Loucy (cell line): ENCODE measurements at regions not wholly inside any gene's neighbourhood (a gene's known extent, or its start where the extent isn't known, plus 50 kb on each side); places are given as distances from the start of the nearest gene placed in this dataset.

Source experiments
- H2AFZ ChIP-seq: fragments of 200-600 bp; sonication (generic); 2 replicates; pipeline ENCODE4 v1.6.0; 2016; ENCODE audit warnings: antibody characterized with exemption, mild to moderate bottlenecking, low read length, moderate library complexity
- H3F3A ChIP-seq: fragments of 200-600 bp; 2 replicates; pipeline ENCODE4 v1.6.0; 2016; ENCODE audit warnings: antibody characterized with exemption, low read depth, mild to moderate bottlenecking
- H3K27me3 ChIP-seq: fragments of 200-600 bp; sonication (generic); 2 replicates; pipeline ENCODE4 v1.6.1; 2014; ENCODE audit warnings: low read length, mild to moderate bottlenecking; ENCODE audit not compliant: insufficient read depth, poor library complexity, severe bottlenecking
- H3K36me3 ChIP-seq: fragments of 200-600 bp; sonication (generic); 2 replicates; pipeline ENCODE4 v1.6.1; 2016; ENCODE audit warnings: low read length; ENCODE audit not compliant: insufficient read depth
- H3K4me1 ChIP-seq: fragments of 200-600 bp; sonication (generic); 2 replicates; pipeline ENCODE4 v1.5.1; 2014; ENCODE audit warnings: low read length, mild to moderate bottlenecking; ENCODE audit not compliant: insufficient read depth, poor library complexity, severe bottlenecking
- H3K4me2 ChIP-seq: fragments of 200-600 bp; sonication (generic); 2 replicates; pipeline ENCODE4 v1.6.0; 2014; ENCODE audit warnings: antibody characterized with exemption, low read length, low read depth, mild to moderate bottlenecking; ENCODE audit not compliant: poor library complexity, severe bottlenecking
- H3K4me3 ChIP-seq: fragments of 200-600 bp; sonication (generic); 2 replicates; pipeline ENCODE4 v1.5.1; 2014; ENCODE audit warnings: low read length, mild to moderate bottlenecking, mixed read lengths; ENCODE audit not compliant: poor library complexity, severe bottlenecking
- H3K79me2 ChIP-seq: fragments of 200-600 bp; sonication (generic); 2 replicates; pipeline ENCODE4 v1.6.1; 2014; ENCODE audit warnings: low read length; ENCODE audit not compliant: insufficient read depth
- H3K9ac ChIP-seq: fragments of 200-600 bp; sonication (generic); 2 replicates; pipeline ENCODE4 v1.6.0; 2014; ENCODE audit warnings: mild to moderate bottlenecking, low read depth, low read length, moderate library complexity; ENCODE audit not compliant: poor library complexity, severe bottlenecking
- H3K9me2 ChIP-seq: fragments of 200-600 bp; sonication (generic); replicated peaks from 2 replicates; pipeline ENCODE4 v1.6.1; 2016; ENCODE audit warnings: low read depth, low read length, mixed read lengths
- H3K9me3 ChIP-seq: fragments of 200-600 bp; sonication (generic); 2 replicates; pipeline ENCODE4 v1.6.1; 2014; ENCODE audit warnings: mild to moderate bottlenecking, antibody characterized with exemption, low read length, low read depth; ENCODE audit not compliant: insufficient read depth
- H4K20me1 ChIP-seq: fragments of 200-600 bp; sonication (generic); 2 replicates; pipeline ENCODE4 v1.6.0; 2014; ENCODE audit warnings: antibody characterized with exemption, low read length, mild to moderate bottlenecking; ENCODE audit not compliant: insufficient read depth, poor library complexity, severe bottlenecking
- CTCF ChIP-seq: fragments of 200-600 bp; sonication (generic); conservative IDR thresholded peaks from 2 replicates; pipeline ENCODE4 v1.5.1; 2014; ENCODE audit warnings: mild to moderate bottlenecking, antibody characterized with exemption, low read length
- EZH2phosphoT487 ChIP-seq: fragments of 200-600 bp; IDR thresholded peaks from 2 replicates; pipeline ENCODE4 v1.6.1; 2018; ENCODE audit warnings: antibody characterized with exemption, mild to moderate bottlenecking, moderate library complexity, borderline replicate concordance

GRCh38 chr9:13478639-13479038 lies 199.1 kb upstream of the MPDZ start:
- Histone ChIP-seq H3K4me3 (no peak overlapping the region), H3K9me2 (no peaks in the 10 kb centered on the region), H3K36me3 (no peaks in the 10 kb centered on the region), H3K27me3 (no peaks in the 10 kb centered on the region), H3K79me2 (no peaks in the 10 kb centered on the region), H3F3A (no peaks in the 10 kb centered on the region), H3K9me3 (no peaks in the 10 kb centered on the region; the same call in 1 of the 2 replicates), H3K4me2 (no peak overlapping the region), H4K20me1 (no peaks in the 10 kb centered on the region), H3K4me1 (no peaks in the 10 kb centered on the region), H2AFZ (no peak overlapping the region), H3K9ac (no peak overlapping the region)
- TF ChIP-seq EZH2phosphoT487 (no peak), CTCF (no peak)

GRCh38 chr9:13478160-13478559 lies 198.7 kb upstream of the MPDZ start:
- H3K79me2 ChIP-seq: no peaks in the 10 kb centered on the region
- no peaks in the 10 kb centered on the region for H4K20me1 ChIP-seq
- H2AFZ ChIP-seq: no peak overlapping the region
- H3K9ac ChIP-seq: no peak overlapping the region
- no peaks in the 10 kb centered on the region for H3K27me3 ChIP-seq
- no peaks in the 10 kb centered on the region; the same call in 1 of the 2 replicates for H3K9me3 ChIP-seq
- TF ChIP-seq CTCF (no peak), EZH2phosphoT487 (no peak)
- H3K9me2 ChIP-seq: no peaks in the 10 kb centered on the region
- H3K4me1 ChIP-seq: no peaks in the 10 kb centered on the region
- H3K4me2 ChIP-seq: no peak overlapping the region
- H3K4me3 ChIP-seq: no peak overlapping the region
- no peaks in the 10 kb centered on the region for H3K36me3 ChIP-seq
- H3F3A ChIP-seq: no peaks in the 10 kb centered on the region

- no peak overlapping the region for H3K4me3 ChIP-seq
- H3K36me3 ChIP-seq: no peaks in the 10 kb centered on the region
- H3K4me2 ChIP-seq: no peak overlapping the region
- no peaks in the 10 kb centered on the region for H3K9me3 ChIP-seq
- H3F3A ChIP-seq: no peaks in the 10 kb centered on the region
- no peaks in the 10 kb centered on the region for H4K20me1 ChIP-seq
- no peaks in the 10 kb centered on the region for H3K4me1 ChIP-seq
- H2AFZ ChIP-seq: no peak overlapping the region
- no peaks in the 10 kb centered on the region for H3K9me2 ChIP-seq
- H3K79me2 ChIP-seq: no peaks in the 10 kb centered on the region
- H3K27me3 ChIP-seq: no peaks in the 10 kb centered on the region
- H3K9ac ChIP-seq: no peak overlapping the region
- TF ChIP-seq CTCF (no peak), EZH2phosphoT487 (no peak)
These were observed 191.3 kb upstream of the MPDZ start for GRCh38 chr9:13470836-13471235.
